ENCODE measurements at regions not wholly inside any gene's neighbourhood (a gene's known extent, or its start where the extent isn't known, plus 50 kb on each side); places are given as distances from the start of the nearest gene placed in this dataset.

DNA sequence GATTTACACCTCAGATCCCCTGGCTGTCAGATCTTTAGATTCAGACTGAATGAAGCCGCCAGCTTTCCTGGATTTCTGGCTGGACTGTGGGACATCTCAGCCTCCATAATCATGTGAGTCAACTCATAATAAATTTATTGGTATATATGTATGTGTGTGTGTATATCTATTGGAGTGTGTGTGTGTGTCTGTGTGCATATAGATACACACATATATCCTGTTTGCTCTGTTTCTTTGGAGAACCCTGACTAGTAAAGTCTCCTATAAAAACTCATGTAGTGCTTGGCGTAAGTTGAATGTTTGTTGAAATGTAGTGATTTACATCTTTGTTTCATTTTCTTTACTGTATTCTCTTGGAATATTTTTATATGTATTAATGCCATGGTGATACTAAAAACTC is 499.5 kb upstream of the KLF12 start:
- Histone ChIP-seq H3K9ac (ENCODE audit: low read length) (no peak overlapping the region), H3F3A (ENCODE audit: insufficient read depth, low read length) (no peaks in the 10 kb centered on the region), H4K20me1 (ENCODE audit: insufficient read depth, low read length) (no peaks in the 10 kb centered on the region), H2AFZ (ENCODE audit: low read length) (no peak overlapping the region), H3K4me3 (ENCODE audit: low read depth, low read length, poor library complexity, severe bottlenecking) (no peak overlapping the region), H3K4me2 (ENCODE audit: low read length) (no peak overlapping the region), H3K4me1 (ENCODE audit: insufficient read depth, low read length, severe bottlenecking) (no peaks in the 10 kb centered on the region), H3K27me3 (ENCODE audit: insufficient read depth, low read length) (no peaks in the 10 kb centered on the region), H3K36me3 (ENCODE audit: insufficient read depth, low read length) (no peaks in the 10 kb centered on the region), H3K79me2 (ENCODE audit: insufficient read depth, low read length) (no peaks in the 10 kb centered on the region), H3K9me3 (ENCODE audit: low read length) (no peaks in the 10 kb centered on the region), H3K9me2 (ENCODE audit: low read depth, low read length) (no peaks in the 10 kb centered on the region), H3K27ac (ENCODE audit: low read depth, low read length, poor library complexity, severe bottlenecking) (no peak overlapping the region)
- no peak for TF ChIP-seq EZH2 (IDR thresholded peaks at IDR 0.05; ENCODE audit: borderline replicate concordance, low read length)
- TF ChIP-seq, protein P1, sequence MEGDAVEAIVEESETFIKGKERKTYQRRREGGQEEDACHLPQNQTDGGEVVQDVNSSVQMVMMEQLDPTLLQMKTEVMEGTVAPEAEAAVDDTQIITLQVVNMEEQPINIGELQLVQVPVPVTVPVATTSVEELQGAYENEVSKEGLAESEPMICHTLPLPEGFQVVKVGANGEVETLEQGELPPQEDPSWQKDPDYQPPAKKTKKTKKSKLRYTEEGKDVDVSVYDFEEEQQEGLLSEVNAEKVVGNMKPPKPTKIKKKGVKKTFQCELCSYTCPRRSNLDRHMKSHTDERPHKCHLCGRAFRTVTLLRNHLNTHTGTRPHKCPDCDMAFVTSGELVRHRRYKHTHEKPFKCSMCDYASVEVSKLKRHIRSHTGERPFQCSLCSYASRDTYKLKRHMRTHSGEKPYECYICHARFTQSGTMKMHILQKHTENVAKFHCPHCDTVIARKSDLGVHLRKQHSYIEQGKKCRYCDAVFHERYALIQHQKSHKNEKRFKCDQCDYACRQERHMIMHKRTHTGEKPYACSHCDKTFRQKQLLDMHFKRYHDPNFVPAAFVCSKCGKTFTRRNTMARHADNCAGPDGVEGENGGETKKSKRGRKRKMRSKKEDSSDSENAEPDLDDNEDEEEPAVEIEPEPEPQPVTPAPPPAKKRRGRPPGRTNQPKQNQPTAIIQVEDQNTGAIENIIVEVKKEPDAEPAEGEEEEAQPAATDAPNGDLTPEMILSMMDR (IDR thresholded peaks at IDR 0.05; ENCODE audit: low read length): no peak

DNA sequence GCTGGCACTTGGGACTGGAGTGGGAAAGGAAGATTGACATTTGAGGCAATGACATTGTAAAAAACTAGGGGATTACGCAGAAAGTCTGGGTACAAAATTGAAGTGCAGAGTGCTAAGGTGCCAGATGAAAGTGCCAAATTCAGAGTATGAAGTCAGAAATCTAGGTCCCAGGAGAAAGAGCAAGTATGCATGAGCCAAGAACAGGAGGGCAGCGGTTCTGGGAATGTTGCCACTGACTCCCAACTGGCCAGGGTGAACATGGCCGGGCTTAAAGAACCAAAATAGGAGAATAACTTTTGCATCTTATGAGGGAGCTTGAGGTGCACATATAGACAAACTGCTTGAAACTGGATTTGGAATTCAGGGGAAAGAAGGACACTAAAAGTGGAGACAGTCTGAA is 495.8 kb upstream of the KLF12 start:
- TF ChIP-seq, protein P1 (IDR thresholded peaks at IDR 0.05; ENCODE audit: low read length): no peak
- no peak for TF ChIP-seq EZH2 (IDR thresholded peaks at IDR 0.05; ENCODE audit: borderline replicate concordance, low read length)
- no peak overlapping the region for H2AFZ ChIP-seq (ENCODE audit: low read length)
- no peaks in the 10 kb centered on the region for H3K9me2 ChIP-seq (ENCODE audit: low read depth, low read length)
- no peaks in the 10 kb centered on the region for H3K36me3 ChIP-seq (ENCODE audit: insufficient read depth, low read length)
- no peak overlapping the region for H3K27ac ChIP-seq (ENCODE audit: low read depth, low read length, poor library complexity, severe bottlenecking)
- H3K27me3 ChIP-seq (ENCODE audit: insufficient read depth, low read length): no peaks in the 10 kb centered on the region
- H3K4me1 ChIP-seq (ENCODE audit: insufficient read depth, low read length, severe bottlenecking): no peaks in the 10 kb centered on the region
- H3K79me2 ChIP-seq (ENCODE audit: insufficient read depth, low read length): no peaks in the 10 kb centered on the region
- no peaks in the 10 kb centered on the region for H3K9me3 ChIP-seq (ENCODE audit: low read length)
- H3F3A ChIP-seq (ENCODE audit: insufficient read depth, low read length): no peaks in the 10 kb centered on the region
- H3K4me3 ChIP-seq (ENCODE audit: low read depth, low read length, poor library complexity, severe bottlenecking): no peak overlapping the region
- no peak overlapping the region for H3K9ac ChIP-seq (ENCODE audit: low read length)
- H3K4me2 ChIP-seq (ENCODE audit: low read length): no peak overlapping the region
- H4K20me1 ChIP-seq (ENCODE audit: insufficient read depth, low read length): no peaks in the 10 kb centered on the region

DNA sequence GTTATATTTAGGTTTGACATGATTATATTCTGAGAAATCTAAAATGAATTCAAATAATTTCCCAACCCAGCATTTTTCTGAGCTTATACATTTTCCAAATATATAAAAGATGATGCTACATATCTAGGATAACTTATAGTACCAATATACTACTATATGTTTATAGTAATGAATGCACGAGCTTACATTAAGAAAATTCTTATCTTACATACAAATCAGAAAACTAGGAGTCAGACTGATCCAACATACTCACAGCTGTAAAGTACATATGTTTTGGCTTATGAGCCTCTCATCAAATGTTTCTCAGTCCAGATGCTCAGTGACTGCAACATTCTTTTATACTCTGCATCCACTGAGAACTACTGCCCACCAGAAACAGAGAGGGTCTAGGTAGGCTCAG is 491.3 kb upstream of the KLF12 start:
- Histone ChIP-seq H3K27ac (ENCODE audit: low read depth, low read length, poor library complexity, severe bottlenecking) (no peak overlapping the region), H3F3A (ENCODE audit: insufficient read depth, low read length) (no peaks in the 10 kb centered on the region), H3K79me2 (ENCODE audit: insufficient read depth, low read length) (no peaks in the 10 kb centered on the region), H3K4me2 (ENCODE audit: low read length) (no peak overlapping the region), H3K27me3 (ENCODE audit: insufficient read depth, low read length) (no peaks in the 10 kb centered on the region; the same call in 1 of the 2 replicates), H3K9me3 (ENCODE audit: low read length) (no peaks in the 10 kb centered on the region), H3K9ac (ENCODE audit: low read length) (no peak overlapping the region), H3K9me2 (ENCODE audit: low read depth, low read length) (no peaks in the 10 kb centered on the region), H3K4me1 (ENCODE audit: insufficient read depth, low read length, severe bottlenecking) (no peaks in the 10 kb centered on the region), H3K36me3 (ENCODE audit: insufficient read depth, low read length) (no peaks in the 10 kb centered on the region), H4K20me1 (ENCODE audit: insufficient read depth, low read length) (no peaks in the 10 kb centered on the region), H2AFZ (ENCODE audit: low read length) (no peak overlapping the region), H3K4me3 (ENCODE audit: low read depth, low read length, poor library complexity, severe bottlenecking) (no peak overlapping the region)
- TF ChIP-seq EZH2 (IDR thresholded peaks at IDR 0.05; ENCODE audit: borderline replicate concordance, low read length): no peak
- TF ChIP-seq, protein P1 (IDR thresholded peaks at IDR 0.05; ENCODE audit: low read length): no peak

All from OCI-LY1 (cell line).